Lung (tissue), 11 donors: ENCODE measurements at regions not wholly inside any gene's neighbourhood (a gene's known extent, or its start where the extent isn't known, plus 50 kb on each side); places are given as distances from the start of the nearest gene placed in this dataset.

Source experiments
- ATAC-seq: fragments of 200-7000 bp; cut with Tn5 transposase; one replicate; pipeline ENCODE4 v1.9.1; 2020; ENCODE audit warnings: moderate number of reproducible peaks; ENCODE audit not compliant: insufficient read depth, low FRiP score
- DNase-seq, 3 donors: peaks; one replicate each; pipeline ENCODE4 v3.0.0-alpha.2; 2013 to 2017
- H3K27ac ChIP-seq, 2 donors: one replicate each; pipeline ENCODE4 v1.5.1; 2013; ENCODE audit warnings: mild to moderate bottlenecking in 2 of 2, moderate library complexity in 2 of 2, control low read depth in 1 of 2, inconsistent platforms in 1 of 2, low read depth in 1 of 2, low read length in 1 of 2
- H3K27me3 ChIP-seq, 3 donors: one replicate each; pipeline ENCODE4 v1.5.1; 2013; ENCODE audit warnings: low read length in 2 of 3; ENCODE audit not compliant: control insufficient read depth in 3 of 3, insufficient read depth in 3 of 3
- H3K36me3 ChIP-seq, 4 donors: one replicate each; pipeline ENCODE4 v1.5.1; 2013; ENCODE audit warnings: low read length in 4 of 4, mild to moderate bottlenecking in 1 of 4, moderate library complexity in 1 of 4; ENCODE audit not compliant: control insufficient read depth in 4 of 4, insufficient read depth in 4 of 4
- H3K4me1 ChIP-seq, 5 donors: one replicate each; pipeline ENCODE4 v1.5.1; 2013; ENCODE audit warnings: low read length in 5 of 5, mild to moderate bottlenecking in 2 of 5, moderate library complexity in 1 of 5; ENCODE audit not compliant: control insufficient read depth in 5 of 5, insufficient read depth in 5 of 5
- H3K4me3 ChIP-seq: one replicate; pipeline ENCODE4 v1.5.1; 2013; ENCODE audit warnings: mild to moderate bottlenecking, control low read depth, moderate library complexity
- H3K9ac ChIP-seq, 2 donors: one replicate each; pipeline ENCODE4 v1.5.1; 2013; ENCODE audit warnings: low read length in 2 of 2, control low read depth in 1 of 2; ENCODE audit not compliant: insufficient read depth in 1 of 2
- H3K9me3 ChIP-seq, 4 donors: one replicate each; pipeline ENCODE4 v1.5.1; 2013; ENCODE audit warnings: low read length in 3 of 4, mild to moderate bottlenecking in 1 of 4, moderate library complexity in 1 of 4; ENCODE audit not compliant: control insufficient read depth in 4 of 4, insufficient read depth in 3 of 4
- WGBS, 2 donors: extraction: QIAGEN DNeasy Blood & Tissue Kit; methylation state at CpG; one replicate each; pipeline ENCODE4 v1.1.7; 2013; 5-methylcytosine and 5-hydroxymethylcytosine counted together
- TF ChIP-seq, protein P1 (sequence below): IDR thresholded peaks from 2 replicates; pipeline ENCODE4 v1.5.1; 2012; ENCODE audit warnings: mild to moderate bottlenecking; ENCODE audit errors: control extremely low read depth, extremely low read depth
- donor health status: control.
- donor health status: control.
- donor health status: Bipolar disorder and iron deficiency.
- donor health status: healthy.
- donor health status: DM: yes; HTN: yes; CAD: no.

DNA sequence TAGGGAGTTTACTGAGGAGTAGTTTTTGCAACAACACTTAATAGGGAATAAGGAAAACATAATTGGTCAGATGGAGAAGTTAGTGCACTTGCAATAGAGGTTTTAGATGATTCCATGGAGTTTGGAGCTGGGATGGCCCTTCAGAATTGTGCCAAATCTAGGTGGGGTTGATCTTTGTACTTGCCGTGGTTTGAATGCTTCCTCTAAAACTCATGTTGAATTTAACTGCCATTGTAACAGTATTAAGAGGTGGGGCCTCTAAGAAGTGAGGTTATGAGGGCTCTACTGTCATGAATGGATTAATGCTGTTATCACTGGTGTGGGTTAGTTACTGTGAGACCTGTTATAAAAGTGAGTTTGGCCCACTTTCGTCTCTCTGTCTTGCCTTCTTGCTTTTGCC, 94.4 kb upstream of the BOD1L1 start:
- H3K27ac ChIP-seq, result no peak overlapping the region
- no peaks in the 10 kb centered on the region for H3K36me3 ChIP-seq
- H3K4me1 ChIP-seq, result no peaks in the 10 kb centered on the region
- no peak overlapping the region for H3K9ac ChIP-seq
- 57 to 77% methylated on average over 2 of the region's 2 CpGs for WGBS, 2 donors
- ATAC-seq (no peak), DNase-seq (no peak)
- no peaks in the 10 kb centered on the region for H3K9me3 ChIP-seq
- TF ChIP-seq, protein P1, sequence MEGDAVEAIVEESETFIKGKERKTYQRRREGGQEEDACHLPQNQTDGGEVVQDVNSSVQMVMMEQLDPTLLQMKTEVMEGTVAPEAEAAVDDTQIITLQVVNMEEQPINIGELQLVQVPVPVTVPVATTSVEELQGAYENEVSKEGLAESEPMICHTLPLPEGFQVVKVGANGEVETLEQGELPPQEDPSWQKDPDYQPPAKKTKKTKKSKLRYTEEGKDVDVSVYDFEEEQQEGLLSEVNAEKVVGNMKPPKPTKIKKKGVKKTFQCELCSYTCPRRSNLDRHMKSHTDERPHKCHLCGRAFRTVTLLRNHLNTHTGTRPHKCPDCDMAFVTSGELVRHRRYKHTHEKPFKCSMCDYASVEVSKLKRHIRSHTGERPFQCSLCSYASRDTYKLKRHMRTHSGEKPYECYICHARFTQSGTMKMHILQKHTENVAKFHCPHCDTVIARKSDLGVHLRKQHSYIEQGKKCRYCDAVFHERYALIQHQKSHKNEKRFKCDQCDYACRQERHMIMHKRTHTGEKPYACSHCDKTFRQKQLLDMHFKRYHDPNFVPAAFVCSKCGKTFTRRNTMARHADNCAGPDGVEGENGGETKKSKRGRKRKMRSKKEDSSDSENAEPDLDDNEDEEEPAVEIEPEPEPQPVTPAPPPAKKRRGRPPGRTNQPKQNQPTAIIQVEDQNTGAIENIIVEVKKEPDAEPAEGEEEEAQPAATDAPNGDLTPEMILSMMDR, result no peak
- no peaks in the 10 kb centered on the region for H3K27me3 ChIP-seq
- no peak overlapping the region for H3K4me3 ChIP-seq

DNA sequence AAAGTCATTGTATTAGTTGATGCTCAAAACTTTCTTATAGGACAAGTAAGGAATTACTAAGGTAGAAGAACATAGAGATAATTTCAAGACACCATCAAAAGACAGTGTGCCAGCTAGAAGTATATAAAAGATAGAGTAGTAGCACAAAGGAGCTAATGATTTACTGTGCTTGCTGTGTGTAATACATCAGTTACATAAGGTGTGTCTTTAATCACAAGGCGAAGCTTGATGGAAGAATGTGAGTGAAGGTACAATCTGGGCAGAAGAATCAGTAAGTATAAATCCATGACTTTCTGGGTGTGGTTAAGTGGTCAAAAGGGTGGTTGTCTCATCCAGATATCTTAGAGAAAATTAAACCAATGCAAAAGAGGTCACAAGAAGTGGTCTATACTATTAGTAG, 95.1 kb upstream of the BOD1L1 start:
- no peaks in the 10 kb centered on the region for H3K9me3 ChIP-seq

DNA sequence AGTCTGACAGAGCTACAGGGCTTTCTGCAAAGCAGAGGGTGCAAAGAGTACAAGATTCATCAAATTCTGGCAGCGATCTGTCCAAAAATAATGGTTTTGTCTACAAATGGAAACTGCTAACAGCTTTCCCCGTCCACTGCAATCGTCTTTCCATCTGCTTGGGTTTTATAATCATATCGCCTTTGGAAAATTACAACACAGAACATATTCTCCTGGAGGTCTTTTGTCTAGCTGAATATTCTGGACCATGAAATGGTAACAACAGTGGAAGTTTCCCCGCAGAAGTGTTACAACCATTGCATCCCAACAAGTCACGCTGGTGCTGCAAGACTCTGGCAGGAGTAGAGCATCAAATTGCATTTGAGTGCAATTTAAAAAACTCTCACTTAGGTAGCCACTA, 101.2 kb upstream of the BOD1L1 start:
- WGBS, 2 donors, result 80 to 88% methylated on average over 6 of the region's 6 CpGs
- Histone ChIP-seq H3K36me3 (no peaks in the 10 kb centered on the region), H3K9ac (no peak overlapping the region), H3K4me1 (no peaks in the 10 kb centered on the region), H3K4me3 (no peak overlapping the region), H3K27ac (no peak overlapping the region), H3K27me3 (no peaks in the 10 kb centered on the region), H3K9me3 (no peaks in the 10 kb centered on the region)
- TF ChIP-seq, protein P1, result no peak
- DNase-seq (no peak), ATAC-seq (no peak)

More for the DNA sequence above, 95.1 kb upstream of the BOD1L1 start:
- Histone ChIP-seq H3K4me3 (no peak overlapping the region), H3K36me3 (no peaks in the 10 kb centered on the region), H3K27me3 (no peaks in the 10 kb centered on the region), H3K9ac (no peak overlapping the region), H3K4me1 (no peaks in the 10 kb centered on the region), H3K27ac (no peak overlapping the region)
- no peak for ATAC-seq
- no peak for DNase-seq
- 94 to 97% methylated on average over 1 of the region's 1 CpG for WGBS, 2 donors
- TF ChIP-seq, protein P1, result no peak

DNA sequence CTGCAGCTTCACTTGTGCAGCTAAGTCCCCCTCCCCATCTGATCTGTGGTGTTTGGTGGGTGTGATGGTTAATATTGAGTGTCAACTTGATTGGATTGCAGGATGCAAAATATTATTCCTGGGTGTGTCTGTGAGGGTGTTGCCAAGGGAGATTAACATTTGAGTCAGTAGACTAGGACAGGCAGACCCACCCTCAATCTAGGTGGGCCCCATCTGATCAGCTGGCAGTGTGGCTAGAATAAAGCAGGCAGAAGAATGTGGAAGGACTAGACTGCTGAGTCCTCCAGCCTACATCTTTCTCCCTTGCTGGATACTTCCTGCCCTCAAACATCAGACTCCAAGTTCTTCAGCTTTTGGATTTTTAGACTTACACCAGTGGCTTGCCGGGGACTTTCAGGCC, 103.5 kb upstream of the BOD1L1 start:
- Histone ChIP-seq H3K9me3 (no peaks in the 10 kb centered on the region), H3K36me3 (no peaks in the 10 kb centered on the region), H3K4me3 (no peak overlapping the region), H3K4me1 (no peaks in the 10 kb centered on the region), H3K27me3 (no peaks in the 10 kb centered on the region), H3K27ac (no peak overlapping the region), H3K9ac (no peak overlapping the region)
- ATAC-seq (no peak), DNase-seq (no peak)
- TF ChIP-seq, protein P1, result no peak
- 96% methylated on average over 1 of the region's 1 CpG for WGBS, 2 donors
